ENCODE measurements at regions not wholly inside any gene's neighbourhood (a gene's known extent, or its start where the extent isn't known, plus 50 kb on each side); places are given as distances from the start of the nearest gene placed in this dataset.

DNA sequence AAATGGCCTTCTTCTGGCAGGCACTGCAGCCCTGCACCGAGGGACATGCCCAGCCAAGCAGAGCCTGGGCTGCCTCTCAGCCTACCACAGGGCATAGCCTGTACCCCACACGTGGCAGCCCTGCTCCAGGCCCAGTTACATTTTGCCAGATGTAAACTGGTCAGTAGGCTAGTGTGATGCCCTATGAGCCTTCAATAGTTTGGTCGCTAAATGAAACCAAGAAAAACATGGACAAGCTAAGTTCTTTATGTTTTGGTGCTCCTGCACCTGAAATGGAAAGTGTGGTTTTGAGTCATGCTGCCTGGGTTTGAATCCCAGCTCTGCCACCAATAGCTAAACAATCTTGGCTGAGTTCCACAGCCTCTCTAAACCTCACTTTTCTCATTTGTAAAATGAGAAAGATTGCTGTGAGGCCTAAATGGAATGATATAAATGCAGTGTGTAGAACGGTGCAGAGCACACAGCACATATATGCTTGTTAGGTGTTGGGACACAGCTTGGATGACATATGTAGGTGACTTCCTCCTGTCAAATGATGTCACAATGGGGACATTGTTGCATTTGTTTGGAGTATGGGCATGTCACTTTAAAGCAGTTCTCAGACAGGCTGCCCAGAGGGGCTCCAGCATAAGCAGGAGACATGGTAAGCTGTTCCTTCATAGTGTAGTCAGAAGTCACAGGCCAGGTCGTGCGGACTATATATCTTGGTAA lies 57.4 kb downstream of the ZBTB38 start:
- H3K27me3 Mint-ChIP-seq (ENCODE audit: low read depth), result no peaks in the 10 kb centered on the region
- H3K27ac Mint-ChIP-seq, result peak overlapping the region; percentile 92 to 97 (median 94)
- H3K4me1 Mint-ChIP-seq, result peaks cover 46% of the 10 kb centered on the region
- peaks cover 10% of the 10 kb centered on the region for H3K36me3 Mint-ChIP-seq (ENCODE audit: low read depth)
- H3K9me3 Mint-ChIP-seq, result no peaks in the 10 kb centered on the region
- H3K4me3 Mint-ChIP-seq, result no peak overlapping the region
- TF ChIP-seq, protein P1, sequence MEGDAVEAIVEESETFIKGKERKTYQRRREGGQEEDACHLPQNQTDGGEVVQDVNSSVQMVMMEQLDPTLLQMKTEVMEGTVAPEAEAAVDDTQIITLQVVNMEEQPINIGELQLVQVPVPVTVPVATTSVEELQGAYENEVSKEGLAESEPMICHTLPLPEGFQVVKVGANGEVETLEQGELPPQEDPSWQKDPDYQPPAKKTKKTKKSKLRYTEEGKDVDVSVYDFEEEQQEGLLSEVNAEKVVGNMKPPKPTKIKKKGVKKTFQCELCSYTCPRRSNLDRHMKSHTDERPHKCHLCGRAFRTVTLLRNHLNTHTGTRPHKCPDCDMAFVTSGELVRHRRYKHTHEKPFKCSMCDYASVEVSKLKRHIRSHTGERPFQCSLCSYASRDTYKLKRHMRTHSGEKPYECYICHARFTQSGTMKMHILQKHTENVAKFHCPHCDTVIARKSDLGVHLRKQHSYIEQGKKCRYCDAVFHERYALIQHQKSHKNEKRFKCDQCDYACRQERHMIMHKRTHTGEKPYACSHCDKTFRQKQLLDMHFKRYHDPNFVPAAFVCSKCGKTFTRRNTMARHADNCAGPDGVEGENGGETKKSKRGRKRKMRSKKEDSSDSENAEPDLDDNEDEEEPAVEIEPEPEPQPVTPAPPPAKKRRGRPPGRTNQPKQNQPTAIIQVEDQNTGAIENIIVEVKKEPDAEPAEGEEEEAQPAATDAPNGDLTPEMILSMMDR (IDR thresholded peaks at IDR 0.05; ENCODE audit: unreplicated experiment in 3 of 3), result no peak

GRCh38 chr3:141426404-141427034 lies 58.2 kb downstream of the ZBTB38 start:
- Mint-ChIP-seq H3K27ac (peak overlapping the region; percentile 92 to 97 (median 94)), H3K27me3 (ENCODE audit: low read depth) (no peaks in the 10 kb centered on the region), H3K4me3 (peak overlapping the region; percentile 4 to 21 (median 6)), H3K4me1 (peaks cover 47% of the 10 kb centered on the region), H3K9me3 (no peaks in the 10 kb centered on the region), H3K36me3 (ENCODE audit: low read depth) (peaks cover 10% of the 10 kb centered on the region)
- TF ChIP-seq, protein P1 (IDR thresholded peaks at IDR 0.05; ENCODE audit: unreplicated experiment in 3 of 3), result no peak

DNA sequence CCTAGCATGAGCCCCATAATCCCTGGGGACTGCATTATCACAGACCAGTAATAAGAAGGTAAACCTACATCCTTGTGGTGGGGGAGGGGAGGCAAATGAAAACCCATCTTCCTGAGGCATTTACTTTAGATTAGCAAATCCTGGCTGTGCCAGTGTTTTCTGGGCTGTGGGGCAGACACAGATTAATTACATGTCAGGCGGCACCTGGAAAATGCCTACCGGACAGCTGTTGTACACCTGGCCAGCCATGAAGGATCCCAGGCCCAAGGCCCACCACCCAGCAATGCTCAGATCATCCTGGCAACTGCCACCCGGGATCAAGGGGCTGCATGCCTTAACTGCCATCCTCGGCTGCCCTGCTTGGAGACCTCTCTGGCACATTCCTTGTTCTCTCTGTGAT lies 59.1 kb upstream of the RASA2 start:
- Mint-ChIP-seq H3K27me3 (ENCODE audit: low read depth) (no peaks in the 10 kb centered on the region), H3K4me1 (peaks cover 59% of the 10 kb centered on the region), H3K9me3 (no peaks in the 10 kb centered on the region), H3K27ac (peak overlapping the region; percentile 92 to 97 (median 94)), H3K36me3 (ENCODE audit: low read depth) (peaks cover 15% of the 10 kb centered on the region), H3K4me3 (no peak overlapping the region)
- TF ChIP-seq, protein P1 (IDR thresholded peaks at IDR 0.05; ENCODE audit: unreplicated experiment in 3 of 3), result no peak

GRCh38 chr3:141429371-141430035 lies 57.3 kb upstream of the RASA2 start:
- peaks cover 48% of the 10 kb centered on the region for H3K4me1 Mint-ChIP-seq
- no peak overlapping the region for H3K4me3 Mint-ChIP-seq
- peak overlapping the region in 2 of 3 experiments; percentile 22 to 77 for H3K27ac Mint-ChIP-seq
- TF ChIP-seq, protein P1 (IDR thresholded peaks at IDR 0.05; ENCODE audit: unreplicated experiment in 3 of 3), result no peak
- peaks cover 9% of the 10 kb centered on the region for H3K36me3 Mint-ChIP-seq (ENCODE audit: low read depth)
- no peaks in the 10 kb centered on the region for H3K27me3 Mint-ChIP-seq (ENCODE audit: low read depth)
- H3K9me3 Mint-ChIP-seq, result no peaks in the 10 kb centered on the region

DNA sequence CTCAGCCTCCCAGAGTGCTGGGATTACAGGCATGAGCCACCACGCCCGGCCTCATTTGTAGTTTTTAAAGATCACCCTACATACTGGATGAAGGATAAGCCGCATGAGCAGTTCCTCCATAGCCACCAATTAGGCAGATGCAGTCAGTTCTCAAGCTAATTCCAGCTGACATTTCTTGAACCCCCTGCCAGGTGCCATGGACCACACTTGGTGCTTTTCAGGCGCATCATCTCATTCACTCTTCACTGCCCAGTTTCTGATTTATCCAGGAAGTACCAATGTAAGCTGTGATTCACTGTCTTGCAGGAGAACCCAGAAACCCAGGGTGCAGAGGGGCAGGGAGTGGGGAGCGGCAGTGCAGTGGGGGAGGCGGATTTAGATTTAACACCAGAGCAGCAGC lies 56.5 kb upstream of the RASA2 start:
- no peaks in the 10 kb centered on the region for H3K27me3 Mint-ChIP-seq (ENCODE audit: low read depth)
- no peak overlapping the region for H3K4me3 Mint-ChIP-seq
- no peaks in the 10 kb centered on the region for H3K9me3 Mint-ChIP-seq
- H3K36me3 Mint-ChIP-seq (ENCODE audit: low read depth), result peaks cover 9% of the 10 kb centered on the region
- TF ChIP-seq, protein P1 (IDR thresholded peaks at IDR 0.05; ENCODE audit: unreplicated experiment in 3 of 3), result no peak
- H3K27ac Mint-ChIP-seq, result no peak overlapping the region
- H3K4me1 Mint-ChIP-seq, result peaks cover 43% of the 10 kb centered on the region

Data from nephron (organoid).